Stimulated activated CD8-positive, alpha-beta memory T cell treated with anti-CD3 and anti-CD28 coated beads, Interleukin-2, amount 100 ng/mL, for 48 hours (primary cell): ENCODE measurements at regions not wholly inside any gene's neighbourhood (a gene's known extent, or its start where the extent isn't known, plus 50 kb on each side); places are given as distances from the start of the nearest gene placed in this dataset.
"Not testable (repeated sequence)": the region's sequence is repeated elsewhere in the genome, so short reads cannot be mapped to it uniquely, and the experiment has no call there.

Experiments used
- DNase-seq, 2 donors: peaks; one replicate each; pipeline ENCODE4 v3.0.0-alpha.2; 2020; ENCODE audit warnings: low read depth in 2 of 2

- DNase-seq: no peak
These were observed 1005.7 kb downstream of the CDH11 start for GRCh38 chr16:64116151-64116550.

GRCh38 chr16:64109241-64109640, 1012.6 kb downstream of the CDH11 start:
- DNase-seq: no peak

DNA sequence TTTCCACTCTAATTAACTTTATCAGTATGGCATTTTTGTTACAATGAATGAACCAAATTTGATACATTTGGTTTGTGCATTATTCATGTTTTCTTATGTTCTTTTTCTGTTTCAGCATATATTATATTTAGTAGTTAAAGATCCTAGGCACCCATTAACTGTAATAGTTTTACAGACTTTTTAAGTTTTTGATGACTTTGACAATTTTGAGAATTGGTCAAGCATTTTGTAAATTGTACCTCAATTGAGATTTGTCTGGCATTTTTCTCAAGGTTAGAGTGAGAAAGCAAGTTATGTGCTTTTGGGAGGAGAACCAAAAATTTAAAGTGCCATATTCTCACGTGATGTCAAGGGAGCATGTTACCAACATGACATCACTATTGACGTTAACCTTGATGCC, 1019.2 kb downstream of the CDH11 start:
- DNase-seq: no peak

DNA sequence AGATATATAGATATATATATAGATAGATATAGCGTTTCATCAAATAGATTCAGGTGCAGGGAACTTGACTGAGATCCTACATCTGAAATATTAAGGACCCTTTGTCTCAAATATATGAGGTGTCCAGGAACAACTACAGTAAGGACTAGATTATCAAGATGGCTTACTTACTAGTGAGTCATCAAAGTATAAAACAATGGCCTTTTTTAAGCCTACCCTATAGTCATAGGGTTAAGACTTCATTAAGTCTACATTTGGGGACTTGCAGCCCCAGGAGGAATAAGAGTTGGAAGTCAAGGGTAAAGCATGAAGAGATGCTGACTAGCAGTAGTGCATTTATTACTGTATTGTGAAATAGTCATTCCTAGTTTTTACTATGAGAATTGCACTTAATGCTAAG, 1023.4 kb downstream of the CDH11 start:
- no peak for DNase-seq

DNA sequence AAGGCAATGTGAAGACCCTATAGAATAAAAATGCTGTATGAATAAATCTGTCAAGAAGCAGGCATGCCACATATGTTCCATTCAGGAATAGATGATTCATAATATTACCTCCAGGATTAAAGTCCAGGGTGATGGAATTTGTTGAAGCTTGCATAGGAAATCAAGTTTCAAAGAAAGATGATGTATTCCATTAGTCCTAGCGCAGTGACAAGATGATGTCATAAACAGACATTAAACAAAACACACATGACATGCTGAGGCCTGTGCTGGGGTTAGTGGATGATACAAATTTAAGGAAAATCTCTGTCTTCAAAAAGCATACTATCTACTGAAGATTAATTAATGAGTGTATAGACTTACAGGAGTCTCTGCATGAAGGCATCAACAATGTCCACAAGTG, 1025.2 kb downstream of the CDH11 start:
- no peak for DNase-seq

DNA sequence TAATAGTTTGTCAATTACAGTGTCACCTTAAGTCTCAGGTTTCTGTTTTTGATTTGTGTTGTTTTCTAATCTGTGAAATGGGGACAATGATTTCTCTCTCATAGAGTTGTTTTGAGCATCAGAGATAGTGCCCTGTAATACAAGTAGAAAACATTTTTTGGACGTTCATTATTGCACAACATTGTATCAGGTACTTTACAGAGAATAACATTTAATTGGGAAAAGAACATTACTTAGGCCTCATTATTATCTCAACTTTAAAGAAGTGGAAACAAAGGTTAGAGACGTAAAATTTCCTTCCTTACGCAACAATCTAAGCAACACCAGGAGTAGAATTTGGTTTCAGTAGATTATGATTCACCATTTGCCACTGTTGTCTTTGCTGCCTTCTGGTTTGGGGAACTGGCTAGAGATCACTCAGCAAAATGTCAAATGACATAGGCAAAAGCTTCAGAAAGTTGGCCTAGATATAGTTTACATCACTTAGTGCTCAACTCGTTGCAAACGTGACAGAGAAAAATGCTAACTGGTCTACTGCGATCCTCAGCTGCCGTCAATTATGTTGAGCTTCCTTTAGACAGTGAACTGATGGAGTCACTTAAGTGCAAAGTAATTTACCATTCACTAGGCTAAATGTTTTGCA, 1026.8 kb downstream of the CDH11 start:
- no peak for DNase-seq

DNA sequence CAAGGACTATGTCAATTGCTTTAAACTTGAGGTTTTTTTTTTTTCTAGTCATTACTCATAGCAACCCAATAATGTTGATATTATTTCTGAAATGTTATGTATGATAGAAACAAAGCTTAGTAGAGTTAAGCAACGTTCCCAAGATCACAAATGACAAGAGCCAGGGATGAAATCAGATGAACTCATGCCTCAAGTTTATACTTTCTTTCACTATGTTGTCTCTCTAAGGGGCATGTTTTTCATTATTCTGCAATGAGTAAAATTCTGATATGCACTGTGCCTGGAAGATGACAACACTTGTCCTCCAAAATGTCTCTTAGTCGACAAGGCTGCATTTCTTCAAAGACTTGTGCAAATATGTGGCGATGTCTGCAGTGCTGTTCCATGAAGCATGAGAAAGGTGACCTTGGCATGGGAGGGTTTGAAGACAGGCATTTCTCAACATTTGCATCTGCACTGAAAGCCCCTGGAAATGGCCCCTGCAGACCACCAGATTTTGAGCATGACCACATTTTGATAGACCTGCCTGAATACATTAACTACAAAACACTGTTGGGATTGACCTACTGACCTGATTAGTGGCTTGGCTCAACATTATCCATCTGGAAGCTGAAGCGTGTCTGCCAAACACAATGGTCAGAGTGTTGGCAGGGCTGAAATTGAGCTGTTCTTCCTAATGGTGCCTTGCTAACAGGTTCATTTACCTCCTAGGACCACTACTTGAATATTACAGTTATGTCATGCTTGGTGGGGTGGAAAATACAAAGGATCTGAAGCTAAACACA, 1027.5 kb downstream of the CDH11 start:
- DNase-seq: no peak

GRCh38 chr16:64092271-64092670, 1029.6 kb downstream of the CDH11 start:
- DNase-seq: no peak

DNA sequence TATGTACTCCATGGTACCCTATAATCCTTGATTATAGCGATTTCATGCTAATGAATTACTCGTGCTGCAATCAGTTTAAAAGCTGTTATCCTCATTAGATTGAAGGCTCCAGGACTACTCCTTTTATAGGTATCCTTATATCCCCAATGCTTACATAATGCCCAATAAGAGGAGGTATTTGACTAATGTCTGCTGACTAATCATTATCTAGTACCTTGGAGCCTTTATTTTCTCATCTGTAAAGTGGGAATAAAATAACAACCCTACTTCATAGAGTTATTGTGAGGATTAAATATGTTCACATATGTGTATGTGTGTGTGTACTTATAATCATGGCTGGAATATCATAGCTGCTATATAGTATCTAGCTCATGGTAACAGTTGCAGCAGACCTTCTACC, 1031.5 kb downstream of the CDH11 start:
- DNase-seq: no peak

DNA sequence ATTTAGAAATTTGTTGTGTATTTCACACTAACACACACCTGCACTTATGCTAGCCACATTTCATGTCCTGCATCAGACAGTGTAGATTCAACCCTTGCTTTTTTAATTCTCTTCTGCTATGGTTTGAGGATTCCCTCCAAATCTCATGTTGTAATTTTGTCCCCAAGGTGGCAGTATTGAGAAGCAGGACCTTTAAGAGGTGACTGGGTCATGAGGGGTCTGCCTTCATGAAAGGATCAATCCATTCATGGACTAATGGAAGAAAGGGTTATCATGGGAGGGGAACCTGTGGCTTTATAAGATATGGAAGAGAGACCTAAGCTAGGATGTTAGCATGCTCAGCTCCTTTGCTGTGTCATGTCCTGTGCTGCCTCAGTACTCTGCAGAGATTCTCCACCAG, 1032.2 kb downstream of the CDH11 start:
- no peak for DNase-seq

DNA sequence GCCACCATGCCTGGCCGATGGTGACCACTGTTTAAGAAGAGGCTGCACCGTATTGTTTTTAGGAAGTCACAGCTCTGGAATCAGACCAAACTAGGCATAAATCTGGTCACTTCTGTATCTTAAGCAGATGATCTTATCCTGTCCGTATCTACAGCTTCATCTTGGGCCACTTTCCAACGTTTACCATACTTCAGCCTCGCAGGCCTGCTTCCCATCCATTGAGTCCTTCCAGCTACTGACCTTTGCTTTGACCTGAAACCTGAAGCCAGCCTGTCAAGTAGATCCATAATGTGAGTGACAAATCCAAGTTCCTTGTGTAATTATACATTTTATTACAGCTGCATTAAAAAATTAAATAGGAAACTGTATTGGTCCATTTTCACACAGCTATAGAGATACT, 1033.0 kb downstream of the CDH11 start:
- DNase-seq: no peak

DNA sequence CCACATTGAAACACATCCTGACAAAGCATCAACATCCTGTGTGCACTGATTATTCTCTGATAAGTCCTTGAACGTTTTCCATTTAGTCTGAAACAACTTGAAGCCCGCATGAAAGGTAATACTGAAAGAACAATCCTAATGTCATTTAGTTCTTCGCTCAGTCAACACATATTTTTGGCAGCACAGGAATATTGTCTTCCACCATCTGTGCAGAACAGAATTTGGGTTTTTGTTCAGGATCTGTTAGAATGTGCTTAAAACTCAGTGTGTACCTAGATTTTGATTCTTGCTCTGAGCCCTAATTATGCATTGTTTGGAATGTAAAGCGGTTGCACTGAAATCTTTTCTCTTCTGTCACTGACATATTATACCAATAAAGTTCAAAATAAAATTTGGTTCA, 1036.6 kb downstream of the CDH11 start:
- no peak for DNase-seq

GRCh38 chr16:64084706-64085105, 1037.2 kb downstream of the CDH11 start:
- DNase-seq: no peak

- no peak for DNase-seq
These were observed 1038.3 kb downstream of the CDH11 start for GRCh38 chr16:64083428-64084129.

DNA sequence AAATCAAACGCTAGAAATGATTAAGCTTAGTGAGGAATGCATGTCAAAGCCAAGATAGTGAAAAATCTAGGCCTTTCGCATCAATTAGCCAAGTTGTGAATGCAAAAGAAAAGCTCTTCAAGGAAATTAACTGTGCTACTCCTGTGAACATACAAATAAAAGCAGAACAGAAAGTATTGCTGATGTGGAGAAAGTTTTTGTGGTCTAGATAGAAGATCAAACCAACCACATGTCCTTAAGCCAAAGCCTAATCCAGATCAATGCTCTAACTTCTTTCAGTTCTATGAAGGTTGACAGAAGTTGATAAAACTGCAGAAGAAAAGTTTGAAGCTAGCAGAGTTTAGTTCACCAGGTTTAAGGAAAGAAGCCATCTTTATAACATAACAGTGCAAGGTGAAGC, 1044.6 kb downstream of the CDH11 start:
- DNase-seq: no peak

- DNase-seq: no peak
These were observed 1047.2 kb downstream of the CDH11 start for GRCh38 chr16:64074706-64075105.

DNA sequence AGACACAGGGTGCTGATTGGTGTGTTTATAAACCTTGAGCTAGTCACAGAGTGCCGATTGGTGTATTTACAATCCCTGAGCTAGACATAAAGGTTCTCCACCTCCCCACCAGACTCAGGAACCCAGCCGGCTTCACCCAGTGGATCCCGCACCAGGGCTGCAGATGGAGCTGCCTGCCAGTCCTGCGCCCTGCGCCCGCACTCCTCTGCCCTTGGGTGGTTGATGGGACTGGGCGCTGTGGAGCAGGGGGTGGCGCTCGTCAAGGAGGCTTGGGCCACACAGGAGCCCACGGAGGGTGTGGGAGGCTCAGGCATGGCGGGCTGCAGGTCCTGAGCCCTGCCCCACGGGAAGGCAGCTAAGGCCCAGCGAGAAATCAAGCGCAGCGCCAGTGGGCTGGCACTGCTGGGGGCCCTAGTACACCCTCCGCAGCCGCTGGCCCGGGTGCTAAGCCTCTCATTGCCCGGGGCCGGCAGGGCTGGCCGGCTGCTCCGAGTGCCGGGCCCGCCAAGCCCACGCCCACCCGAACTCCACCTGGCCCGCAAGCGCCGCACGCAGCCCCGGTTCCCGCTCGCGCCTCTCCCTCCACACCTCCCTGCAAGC, 1049.6 kb downstream of the CDH11 start:
- DNase-seq: not testable (repeated sequence)

- DNase-seq: no peak
These were observed 1056.3 kb downstream of the CDH11 start for GRCh38 chr16:64065523-64065922.

- no peak for DNase-seq
These were observed 1060.2 kb downstream of the CDH11 start for GRCh38 chr16:64061621-64062020.

- DNase-seq: no peak
These were observed 1061.2 kb downstream of the CDH11 start for GRCh38 chr16:64060631-64061030.

DNA sequence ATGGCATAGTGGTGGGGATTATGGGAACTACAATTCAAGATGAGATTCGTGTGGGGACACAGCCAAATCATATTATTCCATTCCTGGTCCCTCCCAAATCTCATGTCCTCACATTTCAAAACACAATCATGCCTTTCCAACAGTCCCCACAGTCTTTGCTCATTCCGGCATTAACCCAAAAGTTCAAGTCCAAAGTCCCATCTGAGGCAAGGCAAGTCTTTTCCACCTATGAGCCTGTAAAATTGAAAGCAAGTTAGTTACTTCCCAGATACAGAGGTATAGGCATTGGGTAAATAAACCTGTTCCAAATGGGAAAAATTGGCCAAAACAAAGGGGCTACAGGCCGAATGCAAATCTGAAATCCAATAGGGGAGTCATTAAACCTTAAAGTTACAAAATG, 1063.2 kb downstream of the CDH11 start:
- no peak for DNase-seq

DNA sequence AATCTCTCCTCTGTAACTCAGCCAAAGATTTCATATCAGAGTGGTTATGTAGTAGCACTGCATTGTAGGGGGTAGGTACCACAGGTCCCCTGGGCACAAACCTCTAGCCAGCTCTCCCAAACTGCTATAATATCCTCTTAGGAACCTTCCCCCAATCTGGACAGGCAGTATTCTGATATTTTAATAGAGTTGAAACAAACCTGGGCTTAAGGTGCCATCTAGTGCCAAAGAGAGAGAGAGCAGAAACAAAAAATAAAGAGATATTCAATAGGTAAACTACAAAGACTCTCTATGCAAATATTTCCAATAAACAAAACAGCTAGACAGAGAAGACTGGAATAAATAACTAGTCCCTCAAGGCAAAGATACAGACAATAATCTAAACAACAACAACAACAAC, 1070.0 kb downstream of the CDH11 start:
- no peak for DNase-seq

GRCh38 chr16:64047878-64048277, 1074.0 kb downstream of the CDH11 start:
- DNase-seq: no peak
